IMR-90 (cell line): ENCODE measurements at regions not wholly inside any gene's neighbourhood (a gene's known extent, or its start where the extent isn't known, plus 50 kb on each side); places are given as distances from the start of the nearest gene placed in this dataset.
A peak's percentile ranks its signal among the peaks of the same experiment; 100 is the strongest.

ENCODE experiments used
- ATAC-seq: fragments of 200-7000 bp; cut with Tn5 transposase; 2 replicates; pipeline ENCODE4 v1.9.1; 2020; ENCODE audit warnings: low read depth, mild to moderate bottlenecking, moderate library complexity
- BruUV-seq: library from RNA; stranded (reverse); fragments of 400-500 nt; replicated peaks from 2 replicates; lab custom pipeline; 2021; lab: Mats Ljungman, UMichigan
- CTCF ChIA-PET: fragments of 300-600 bp; formaldehyde crosslinking; extraction: SDS; loops from one replicate; lab custom pipeline; 2021; ENCODE audit warnings: antibody characterized with exemption; lab: Yijun Ruan, JAX
- POLR2A ChIA-PET: fragments of 300-600 bp; sonication (Branson Sonifier 250); formaldehyde crosslinking; loops from one replicate; lab custom pipeline; 2022; ENCODE audit warnings: antibody characterized with exemption; ENCODE audit not compliant: unreplicated experiment; lab: Charles Lee
- DNase-seq: peaks from one replicate; pipeline ENCODE4 v3.0.0; 2013
- H2AFZ ChIP-seq: replicated peaks from 2 replicates; pipeline ENCODE3; 2013; ENCODE audit warnings: low read length, mild to moderate bottlenecking; ENCODE audit not compliant: poor library complexity
- H2AK5ac ChIP-seq: 2 replicates; pipeline ENCODE4 v1.6.1; 2013; ENCODE audit warnings: low read depth, low read length, inconsistent platforms
- H2AK9ac ChIP-seq: replicated peaks from 2 replicates; pipeline ENCODE3; 2013; ENCODE audit warnings: mild to moderate bottlenecking, low read depth, low read length, moderate library complexity; ENCODE audit not compliant: poor library complexity
- H2BK120ac ChIP-seq: 2 replicates; pipeline ENCODE4 v1.6.1; 2013; ENCODE audit warnings: low read depth, low read length, inconsistent platforms
- H2BK15ac ChIP-seq: 3 replicates; pipeline ENCODE4 v1.6.1; 2013; ENCODE audit warnings: low read depth, low read length, inconsistent platforms
- H2BK20ac ChIP-seq: 2 replicates; pipeline ENCODE4 v1.6.1; 2013; ENCODE audit warnings: low read depth, mild to moderate bottlenecking, inconsistent platforms, low read length, moderate library complexity
- H2BK5ac ChIP-seq: 2 replicates; pipeline ENCODE4 v1.6.1; 2013; ENCODE audit warnings: mild to moderate bottlenecking, low read depth, low read length, inconsistent platforms; ENCODE audit not compliant: poor library complexity, severe bottlenecking
- H3K14ac ChIP-seq: replicated peaks from 2 replicates; pipeline ENCODE4 v1.6.1; 2013; ENCODE audit warnings: low read depth, low read length, inconsistent platforms
- H3K18ac ChIP-seq: 2 replicates; pipeline ENCODE4 v1.6.1; 2013; ENCODE audit warnings: low read depth, low read length, control low read depth
- H3K23ac ChIP-seq: 2 replicates; pipeline ENCODE4 v1.6.1; 2013; ENCODE audit warnings: low read depth, low read length, inconsistent platforms
- H3K27ac ChIP-seq: 2 replicates; pipeline ENCODE4 v1.5.1; 2013; ENCODE audit warnings: mild to moderate bottlenecking, control low read depth, low read length; ENCODE audit not compliant: insufficient read depth
- H3K27me3 ChIP-seq: 2 replicates; pipeline ENCODE4 v1.6.1; 2013; ENCODE audit warnings: low read length; ENCODE audit not compliant: control insufficient read depth, insufficient read depth
- H3K36me3 ChIP-seq: 2 replicates; pipeline ENCODE4 v1.6.1; 2013; ENCODE audit warnings: low read length, mixed read lengths; ENCODE audit not compliant: control insufficient read depth, insufficient read depth
- H3K4ac ChIP-seq: 2 replicates; pipeline ENCODE4 v1.6.1; 2013; ENCODE audit warnings: low read depth, low read length, inconsistent platforms
- H3K4me1 ChIP-seq: 2 replicates; pipeline ENCODE4 v1.6.1; 2013; ENCODE audit warnings: low read length, mixed read lengths; ENCODE audit not compliant: control insufficient read depth, insufficient read depth
- H3K4me2 ChIP-seq: 2 replicates; pipeline ENCODE4 v1.6.1; 2013; ENCODE audit warnings: low read depth, mild to moderate bottlenecking, control low read depth, low read length, moderate library complexity
- H3K4me3 ChIP-seq: 2 replicates; pipeline ENCODE4 v1.5.1; 2013; ENCODE audit warnings: low read depth, mild to moderate bottlenecking, control low read depth, low read length, moderate library complexity; ENCODE audit not compliant: insufficient read depth
- H3K56ac ChIP-seq: 2 replicates; pipeline ENCODE4 v1.6.1; 2013; ENCODE audit warnings: low read length, inconsistent platforms; ENCODE audit not compliant: insufficient read depth; ENCODE audit errors: extremely low read depth
- H3K79me1 ChIP-seq, 2 experiments: 2 replicates each; pipeline ENCODE4 v1.6.1; 2013; ENCODE audit warnings: low read length in 2 of 2, inconsistent platforms in 1 of 2, low read depth in 1 of 2
- H3K9ac ChIP-seq: 2 replicates; pipeline ENCODE4 v1.6.1; 2013; ENCODE audit warnings: low read depth, low read length, control low read depth
- H3K9me1 ChIP-seq: 2 replicates; pipeline ENCODE4 v1.6.1; 2013; ENCODE audit warnings: low read length, inconsistent platforms; ENCODE audit not compliant: insufficient read depth
- H3K9me3 ChIP-seq: 2 replicates; pipeline ENCODE4 v1.6.1; 2013; ENCODE audit warnings: low read length; ENCODE audit not compliant: control insufficient read depth, insufficient read depth
- H4K20me1 ChIP-seq: 2 replicates; pipeline ENCODE4 v1.6.1; 2013; ENCODE audit warnings: low read length, inconsistent platforms; ENCODE audit not compliant: insufficient read depth
- H4K5ac ChIP-seq: 2 replicates; pipeline ENCODE4 v1.6.1; 2013; ENCODE audit warnings: mild to moderate bottlenecking, low read depth, low read length, control low read depth
- H4K8ac ChIP-seq, 2 experiments: 2 replicates each; pipeline ENCODE4 v1.6.1; 2013; ENCODE audit warnings: low read depth in 2 of 2, low read length in 2 of 2, control low read depth in 1 of 2, inconsistent platforms in 1 of 2
- H4K91ac ChIP-seq: 2 replicates; pipeline ENCODE4 v1.6.1; 2013; ENCODE audit warnings: low read depth, low read length, inconsistent platforms; ENCODE audit not compliant: insufficient read depth
- BHLHE40 ChIP-seq: fragments of 150-350 bp; IDR thresholded peaks from 2 replicates; pipeline ENCODE4 v1.6.1; 2016; ENCODE audit warnings: mild to moderate bottlenecking, low read depth, low read length
- CEBPB ChIP-seq: IDR thresholded peaks from 2 replicates; pipeline ENCODE4 v1.6.1; 2012; ENCODE audit warnings: low read depth, low read length, improper control_type of control experiment
- FOS ChIP-seq: fragments of 150-350 bp; IDR thresholded peaks from 2 replicates; pipeline ENCODE4 v1.6.1; 2016; ENCODE audit warnings: low read depth, low read length
- MAFK ChIP-seq: IDR thresholded peaks from 2 replicates; pipeline ENCODE4 v1.6.1; 2012; ENCODE audit warnings: low read depth, low read length, improper control_type of control experiment
- MAZ ChIP-seq: IDR thresholded peaks from 2 replicates; pipeline ENCODE4 v1.6.1; 2012; ENCODE audit warnings: low read depth, mild to moderate bottlenecking, low read length, improper control_type of control experiment, moderate library complexity, borderline replicate concordance
- MXI1 ChIP-seq: IDR thresholded peaks from 2 replicates; pipeline ENCODE4 v1.6.1; 2012; ENCODE audit warnings: low read depth, mild to moderate bottlenecking, low read length, moderate library complexity, borderline replicate concordance
- POLR2A ChIP-seq: IDR thresholded peaks from 2 replicates; pipeline ENCODE4 v1.6.1; 2012; ENCODE audit warnings: mild to moderate bottlenecking, low read depth, low read length
- RAD21 ChIP-seq: IDR thresholded peaks from 2 replicates; pipeline ENCODE4 v1.6.1; 2012; ENCODE audit warnings: low read length, improper control_type of control experiment
- RCOR1 ChIP-seq: IDR thresholded peaks from 2 replicates; pipeline ENCODE4 v1.6.1; 2012; ENCODE audit warnings: mild to moderate bottlenecking, low read length, improper control_type of control experiment; ENCODE audit not compliant: insufficient replicate concordance
- RFX5 ChIP-seq: IDR thresholded peaks from 2 replicates; pipeline ENCODE4 v1.8.0; 2012; ENCODE audit warnings: low read depth, mild to moderate bottlenecking, low read length, moderate library complexity
- SMC3 ChIP-seq: fragments of 150-350 bp; IDR thresholded peaks from 2 replicates; pipeline ENCODE4 v1.6.1; 2016; ENCODE audit warnings: low read depth, mild to moderate bottlenecking, antibody characterized with exemption, low read length, moderate library complexity
- USF2 ChIP-seq: fragments of 150-350 bp; IDR thresholded peaks from 2 replicates; pipeline ENCODE4 v1.6.1; 2017; ENCODE audit warnings: mild to moderate bottlenecking, antibody characterized with exemption, low read length, low read depth
- dilution Hi-C: fragments of 300-500 bp; cut with HindIII; formaldehyde crosslinking; loops from one replicate; pipeline ENCODE4 v1.14.3; 2018; ENCODE audit warnings: low sequenced_read_pairs; ENCODE audit not compliant: unreplicated experiment
- in situ Hi-C: fragments of 300-500 bp; cut with MboI; formaldehyde crosslinking; loops from 3 replicates; pipeline ENCODE4 v1.14.3; 2019; ENCODE audit warnings: low sequenced_read_pairs, inconsistent platforms, mixed read lengths
- intact Hi-C: fragments of 100-400 bp; cut with micrococcal nuclease; formaldehyde crosslinking; loops from 2 replicates; pipeline ENCODE4 v1.10.0; 2022
- TF ChIP-seq, protein P1 (sequence below): fragments of 150-350 bp; IDR thresholded peaks from 2 replicates; pipeline ENCODE4 v1.6.1; 2016; ENCODE audit warnings: low read depth, mild to moderate bottlenecking, low read length, moderate library complexity, borderline replicate concordance
- TF ChIP-seq, protein P2 (sequence below): conservative IDR thresholded peaks from 2 replicates; pipeline ENCODE4 v1.5.1; 2012; ENCODE audit warnings: mild to moderate bottlenecking, low read depth, low read length, improper control_type of control experiment

- in situ Hi-C loops: no loop called here
- no peak for TF ChIP-seq FOS
- TF ChIP-seq RAD21: no peak
- TF ChIP-seq USF2: no peak
- TF ChIP-seq BHLHE40: no peak
- no peak for TF ChIP-seq POLR2A
- no peak for TF ChIP-seq RCOR1
- no peak for TF ChIP-seq MXI1
- TF ChIP-seq MAFK: no peak
- TF ChIP-seq RFX5: no peak
- TF ChIP-seq SMC3: no peak
- TF ChIP-seq MAZ: no peak
- TF ChIP-seq, protein P1, sequence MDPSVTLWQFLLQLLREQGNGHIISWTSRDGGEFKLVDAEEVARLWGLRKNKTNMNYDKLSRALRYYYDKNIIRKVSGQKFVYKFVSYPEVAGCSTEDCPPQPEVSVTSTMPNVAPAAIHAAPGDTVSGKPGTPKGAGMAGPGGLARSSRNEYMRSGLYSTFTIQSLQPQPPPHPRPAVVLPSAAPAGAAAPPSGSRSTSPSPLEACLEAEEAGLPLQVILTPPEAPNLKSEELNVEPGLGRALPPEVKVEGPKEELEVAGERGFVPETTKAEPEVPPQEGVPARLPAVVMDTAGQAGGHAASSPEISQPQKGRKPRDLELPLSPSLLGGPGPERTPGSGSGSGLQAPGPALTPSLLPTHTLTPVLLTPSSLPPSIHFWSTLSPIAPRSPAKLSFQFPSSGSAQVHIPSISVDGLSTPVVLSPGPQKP: no peak
- TF ChIP-seq, protein P2, sequence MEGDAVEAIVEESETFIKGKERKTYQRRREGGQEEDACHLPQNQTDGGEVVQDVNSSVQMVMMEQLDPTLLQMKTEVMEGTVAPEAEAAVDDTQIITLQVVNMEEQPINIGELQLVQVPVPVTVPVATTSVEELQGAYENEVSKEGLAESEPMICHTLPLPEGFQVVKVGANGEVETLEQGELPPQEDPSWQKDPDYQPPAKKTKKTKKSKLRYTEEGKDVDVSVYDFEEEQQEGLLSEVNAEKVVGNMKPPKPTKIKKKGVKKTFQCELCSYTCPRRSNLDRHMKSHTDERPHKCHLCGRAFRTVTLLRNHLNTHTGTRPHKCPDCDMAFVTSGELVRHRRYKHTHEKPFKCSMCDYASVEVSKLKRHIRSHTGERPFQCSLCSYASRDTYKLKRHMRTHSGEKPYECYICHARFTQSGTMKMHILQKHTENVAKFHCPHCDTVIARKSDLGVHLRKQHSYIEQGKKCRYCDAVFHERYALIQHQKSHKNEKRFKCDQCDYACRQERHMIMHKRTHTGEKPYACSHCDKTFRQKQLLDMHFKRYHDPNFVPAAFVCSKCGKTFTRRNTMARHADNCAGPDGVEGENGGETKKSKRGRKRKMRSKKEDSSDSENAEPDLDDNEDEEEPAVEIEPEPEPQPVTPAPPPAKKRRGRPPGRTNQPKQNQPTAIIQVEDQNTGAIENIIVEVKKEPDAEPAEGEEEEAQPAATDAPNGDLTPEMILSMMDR: no peak
- no peak for TF ChIP-seq CEBPB
- Histone ChIP-seq H3K4me3 (no peak overlapping the region), H3K4ac (no peak overlapping the region), H3K27ac (no peak overlapping the region), H2AK9ac (no peak overlapping the region), H4K5ac (no peak overlapping the region), H3K18ac (peak overlapping the region; percentile 49; the same call in 1 of the 2 replicates), H3K27me3 (no peaks in the 10 kb centered on the region), H2BK5ac (no peak overlapping the region), H2BK15ac (no peak overlapping the region), H3K56ac (no peak overlapping the region), H4K91ac (no peak overlapping the region), H2BK20ac (no peak overlapping the region; the same call in 1 of the 2 replicates), H2AK5ac (no peak overlapping the region), H3K36me3 (no peaks in the 10 kb centered on the region), H3K9me1 (no peaks in the 10 kb centered on the region), H3K4me2 (no peak overlapping the region), H3K9ac (no peak overlapping the region), H3K23ac (no peak overlapping the region), H3K4me1 (peaks cover 7% of the 10 kb centered on the region), H3K9me3 (no peaks in the 10 kb centered on the region), H3K14ac (no peak overlapping the region), H2AFZ (no peak overlapping the region), H2BK120ac (no peak overlapping the region), H4K8ac (no peak overlapping the region), H3K79me1 (no peaks in the 10 kb centered on the region), H4K20me1 (no peaks in the 10 kb centered on the region)
- CTCF ChIA-PET: no interaction called here
- intact Hi-C loops: no loop called here
- POLR2A ChIA-PET: no interaction called here
- dilution Hi-C loops: no loop called here
- DNase-seq (no peak), ATAC-seq (no peak)
- BruUV-seq: no TSS peak
These were observed 163.8 kb upstream of the LMNTD1 start for GRCh38 chr12:25716842-25717241.
